GM13977 (cell line): ENCODE measurements at regions not wholly inside any gene's neighbourhood (a gene's known extent, or its start where the extent isn't known, plus 50 kb on each side); places are given as distances from the start of the nearest gene placed in this dataset.

Experiments
- DNase-seq: peaks from one replicate; pipeline ENCODE4 v3.0.0; 2012; ENCODE audit warnings: low spot score
- in situ Hi-C: fragments of 300-500 bp; cut with MboI; formaldehyde crosslinking; loops from one replicate; pipeline ENCODE4 v1.12.0; 2022; ENCODE audit warnings: low sequenced_read_pairs, low pct_unique_long_range_greater_than_20kb, mixed read lengths, inconsistent platforms; ENCODE audit not compliant: unreplicated experiment
- TF ChIP-seq, protein P1 (sequence below): IDR thresholded peaks from 2 replicates; pipeline ENCODE4 v1.5.1; 2012; ENCODE audit warnings: mild to moderate bottlenecking, control low read depth; ENCODE audit not compliant: insufficient read depth; ENCODE audit errors: extremely low read depth, missing control alignments

DNA sequence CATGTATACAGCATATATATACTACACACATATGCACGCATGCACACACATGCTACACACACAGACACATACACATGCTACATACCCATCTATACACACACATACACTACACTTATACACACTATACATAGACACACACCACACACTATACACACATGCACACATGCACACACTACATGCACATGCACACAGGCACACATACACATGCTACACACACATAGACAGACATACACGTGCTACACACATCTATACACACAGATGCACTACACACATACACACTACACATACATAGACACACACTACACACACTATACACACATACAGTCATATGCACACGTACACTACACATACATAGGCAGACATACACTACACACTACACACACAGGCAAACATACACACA is 51.2 kb upstream of the PRR20G start:
- in situ Hi-C loops, result no loop called here

DNA sequence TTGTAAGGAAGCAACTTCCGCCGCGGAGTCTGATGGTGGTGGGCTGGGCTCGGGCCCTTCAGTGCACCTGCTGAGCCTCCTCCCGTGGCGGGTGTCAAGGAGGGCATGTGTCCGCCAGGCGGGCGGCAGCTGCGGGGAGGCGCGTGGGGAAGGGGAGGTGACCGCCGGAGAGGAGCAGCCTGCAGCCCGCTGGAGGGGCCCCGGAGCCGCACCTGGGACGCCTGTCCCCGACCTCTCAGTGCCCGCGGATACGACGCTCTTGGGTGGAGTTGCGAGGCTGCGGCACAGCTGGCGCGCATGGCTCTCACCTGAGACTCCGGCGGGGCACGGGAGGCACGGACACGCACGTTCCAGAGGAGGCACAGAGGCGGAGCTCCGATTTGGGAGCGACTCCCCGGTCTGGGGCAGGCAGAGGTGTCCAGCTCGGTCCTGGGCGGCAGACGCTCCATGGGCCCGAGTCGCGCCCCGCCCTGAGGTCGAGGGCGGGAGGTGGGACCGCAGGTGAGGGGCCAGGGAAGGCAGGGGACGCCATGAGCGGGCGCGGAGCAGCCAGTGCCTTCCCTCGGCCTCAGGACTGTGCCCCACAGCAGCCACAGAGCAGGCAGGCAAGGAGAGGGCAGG is 50.2 kb upstream of the PRR20G start:
- DNase-seq, result no peak
- in situ Hi-C loops, result no loop called here

More for the DNA sequence above, 51.2 kb upstream of the PRR20G start:
- DNase-seq, result no peak
- TF ChIP-seq, protein P1, sequence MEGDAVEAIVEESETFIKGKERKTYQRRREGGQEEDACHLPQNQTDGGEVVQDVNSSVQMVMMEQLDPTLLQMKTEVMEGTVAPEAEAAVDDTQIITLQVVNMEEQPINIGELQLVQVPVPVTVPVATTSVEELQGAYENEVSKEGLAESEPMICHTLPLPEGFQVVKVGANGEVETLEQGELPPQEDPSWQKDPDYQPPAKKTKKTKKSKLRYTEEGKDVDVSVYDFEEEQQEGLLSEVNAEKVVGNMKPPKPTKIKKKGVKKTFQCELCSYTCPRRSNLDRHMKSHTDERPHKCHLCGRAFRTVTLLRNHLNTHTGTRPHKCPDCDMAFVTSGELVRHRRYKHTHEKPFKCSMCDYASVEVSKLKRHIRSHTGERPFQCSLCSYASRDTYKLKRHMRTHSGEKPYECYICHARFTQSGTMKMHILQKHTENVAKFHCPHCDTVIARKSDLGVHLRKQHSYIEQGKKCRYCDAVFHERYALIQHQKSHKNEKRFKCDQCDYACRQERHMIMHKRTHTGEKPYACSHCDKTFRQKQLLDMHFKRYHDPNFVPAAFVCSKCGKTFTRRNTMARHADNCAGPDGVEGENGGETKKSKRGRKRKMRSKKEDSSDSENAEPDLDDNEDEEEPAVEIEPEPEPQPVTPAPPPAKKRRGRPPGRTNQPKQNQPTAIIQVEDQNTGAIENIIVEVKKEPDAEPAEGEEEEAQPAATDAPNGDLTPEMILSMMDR, result no peak

More for the DNA sequence above, 50.2 kb upstream of the PRR20G start:
- TF ChIP-seq, protein P1, result no peak
